HT-29 (cell line): ENCODE measurements at regions not wholly inside any gene's neighbourhood (a gene's known extent, or its start where the extent isn't known, plus 50 kb on each side); places are given as distances from the start of the nearest gene placed in this dataset.
"Not testable (repeated sequence)": the region's sequence is repeated elsewhere in the genome, so short reads cannot be mapped to it uniquely, and the experiment has no call there.

ENCODE experiments used
- DNase-seq: peaks from one replicate; pipeline ENCODE4 v3.0.0-alpha.2; 2015; ENCODE audit warnings: low spot score

GRCh38 chr5:8710426-8710930 lies 835.4 kb downstream of the SEMA5A start:
- no peak for DNase-seq

DNA sequence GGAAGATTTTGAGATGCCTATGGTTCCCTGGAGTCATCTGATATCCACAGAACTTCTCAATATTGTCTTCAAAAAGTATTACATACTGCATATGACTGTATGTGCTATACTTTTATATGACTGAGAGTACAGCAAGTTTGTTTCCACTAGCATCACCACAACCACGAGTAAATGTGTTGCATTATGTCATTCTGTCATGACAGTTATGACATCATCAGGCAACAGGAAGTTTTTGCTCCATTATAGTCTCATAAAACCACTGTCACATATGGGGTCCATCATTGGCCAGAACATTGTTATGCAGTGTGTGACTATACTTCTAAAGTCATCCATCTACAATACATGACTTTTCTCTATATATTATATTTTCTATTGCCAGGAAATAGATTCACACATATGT lies 831.7 kb downstream of the SEMA5A start:
- no peak for DNase-seq

DNA sequence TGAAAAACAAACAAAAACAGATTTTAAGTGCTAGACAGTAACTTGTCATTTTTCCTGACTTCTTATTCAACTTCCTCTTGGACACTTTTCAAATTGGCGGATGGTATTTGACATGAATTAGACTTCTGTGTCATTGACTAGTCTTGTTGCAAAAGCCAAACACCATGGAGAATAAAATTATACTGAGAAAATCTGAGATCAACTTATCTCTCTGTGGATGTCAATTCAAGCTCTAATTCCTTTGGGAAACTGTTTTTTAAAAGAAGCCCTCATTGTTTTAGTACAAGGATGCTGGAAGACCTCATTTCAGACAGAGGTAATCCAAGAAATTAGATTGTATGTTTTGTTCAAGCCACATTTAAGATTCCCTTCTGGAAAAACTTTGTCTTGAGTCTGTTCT lies 831.0 kb downstream of the SEMA5A start:
- DNase-seq = no peak

DNA sequence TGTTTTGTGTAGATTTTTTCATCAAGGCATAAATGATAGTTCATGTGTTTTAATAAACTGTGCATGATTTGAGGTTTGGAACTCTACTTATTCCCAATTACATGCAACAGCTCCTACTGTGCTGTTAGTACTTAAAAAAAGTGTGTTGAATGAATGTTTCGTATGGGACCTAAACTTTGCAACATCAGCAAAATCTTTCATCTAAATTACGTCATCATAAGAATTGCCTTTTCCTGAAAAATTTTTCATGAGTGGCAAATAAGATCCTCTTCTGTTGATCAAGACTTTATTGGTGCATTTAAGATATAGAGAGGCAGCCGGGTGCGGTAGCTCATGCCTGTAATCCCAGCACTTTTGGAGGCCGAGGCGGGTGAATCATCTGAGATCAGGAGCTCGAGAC lies 826.1 kb downstream of the SEMA5A start:
- no peak for DNase-seq

DNA sequence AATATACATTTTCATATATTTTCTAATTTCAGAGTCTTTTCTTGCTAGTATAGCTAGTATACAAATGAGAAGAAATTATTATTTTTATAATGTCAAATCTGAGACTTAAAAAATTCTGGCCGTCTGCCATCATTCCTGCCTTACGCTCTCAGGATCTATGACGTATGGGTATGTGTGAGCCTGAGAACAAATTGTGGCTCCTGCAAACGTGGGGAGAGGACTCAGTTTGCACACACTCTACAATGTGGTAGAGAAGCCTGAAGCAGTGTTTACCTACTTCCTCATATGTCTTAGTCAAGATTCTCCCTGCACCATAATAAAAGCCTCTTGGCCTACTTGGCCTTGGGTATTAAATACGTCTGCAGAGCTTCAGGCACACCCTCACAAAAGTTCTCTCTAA lies 825.4 kb downstream of the SEMA5A start:
- DNase-seq = no peak

DNA sequence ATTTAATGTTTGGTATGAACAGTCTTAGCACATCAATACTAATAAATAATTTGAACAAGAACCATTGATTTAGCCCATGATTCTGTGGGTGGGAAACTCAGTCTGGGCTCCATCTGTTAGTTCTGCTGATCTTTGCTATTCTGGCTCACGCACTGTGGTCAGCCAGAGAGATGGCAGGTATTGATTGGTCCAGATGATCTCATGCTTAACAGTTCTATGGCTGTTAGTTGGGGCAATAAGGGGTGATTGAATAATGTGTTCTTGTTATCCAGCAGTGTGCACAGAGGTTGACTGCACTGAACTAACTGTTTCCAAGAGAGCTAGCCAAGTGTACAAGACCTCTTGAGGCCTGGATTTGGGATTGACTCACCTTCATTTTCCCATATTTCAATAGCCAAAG lies 824.3 kb downstream of the SEMA5A start:
- no peak for DNase-seq

DNA sequence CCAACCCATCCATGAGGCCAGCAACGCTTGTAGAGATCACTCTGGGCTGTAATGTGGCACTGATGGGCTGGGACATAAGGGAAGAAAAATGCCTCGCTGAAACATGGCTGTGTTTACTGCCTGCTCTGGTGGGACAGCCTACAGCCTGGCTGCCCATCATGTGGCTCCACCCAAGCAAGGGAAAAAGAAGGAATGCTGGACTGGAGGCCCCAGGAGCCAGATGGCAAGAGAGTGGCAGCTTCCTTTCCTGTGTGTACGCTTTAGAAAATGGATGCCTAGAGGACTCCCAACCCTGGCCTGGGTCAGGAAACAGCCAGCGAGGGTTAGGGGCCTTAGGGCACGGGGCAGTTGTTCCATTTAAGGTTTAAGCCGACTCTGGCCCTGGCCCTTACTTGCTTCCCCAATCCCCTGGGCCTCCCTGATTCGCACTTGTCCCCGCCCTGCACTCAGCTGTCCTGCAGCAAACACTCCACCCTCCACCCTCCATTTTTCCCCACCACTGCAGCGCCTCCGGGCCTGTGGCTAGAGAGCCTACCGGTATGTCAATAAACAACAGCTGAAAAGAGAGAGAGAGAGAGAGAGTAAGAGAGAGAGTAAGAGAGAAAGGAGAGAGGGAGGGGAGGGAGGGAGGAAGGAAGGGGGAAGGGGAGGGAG lies 819.4 kb downstream of the SEMA5A start:
- DNase-seq = no peak

DNA sequence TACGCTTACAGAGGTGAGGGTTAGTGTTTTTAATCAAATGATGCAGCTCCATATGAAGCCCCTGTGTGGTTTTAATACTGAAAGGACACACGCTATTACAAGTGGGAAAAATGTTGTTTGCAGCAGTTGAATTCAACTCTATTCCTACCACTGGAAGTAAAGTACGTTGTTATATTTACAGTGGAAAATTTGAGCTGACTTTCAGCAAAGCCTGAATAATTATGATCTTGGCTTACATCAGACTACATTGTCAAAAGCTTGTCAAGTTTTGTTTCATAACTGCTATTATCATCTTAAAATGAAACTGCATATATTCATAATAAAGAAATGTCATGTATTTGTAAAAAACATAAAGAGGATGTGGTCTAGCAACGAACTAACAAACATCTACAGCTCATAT lies 818.5 kb downstream of the SEMA5A start:
- no peak for DNase-seq

- DNase-seq = no peak
Measured at GRCh38 chr5:8729437-8729836, 816.4 kb downstream of the SEMA5A start.

DNA sequence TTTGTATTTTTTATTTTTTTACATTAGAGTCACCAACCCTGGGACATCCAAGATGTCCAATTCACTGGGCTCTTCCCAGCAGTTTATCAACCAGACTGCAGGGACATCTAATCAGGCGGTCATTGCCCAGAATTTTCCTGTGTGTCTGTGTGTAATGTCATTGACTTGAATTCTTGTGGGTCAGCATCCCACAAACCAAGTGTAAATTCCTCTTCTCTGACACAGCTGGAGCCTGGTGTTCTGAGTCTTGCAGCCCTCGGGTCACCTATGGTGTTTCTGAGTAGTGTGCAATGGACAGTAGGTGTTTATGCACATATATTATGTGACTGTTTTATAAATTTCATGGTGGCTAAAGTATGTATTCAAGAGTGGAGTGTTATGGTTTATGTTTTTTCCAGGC lies 815.7 kb downstream of the SEMA5A start:
- DNase-seq = no peak

DNA sequence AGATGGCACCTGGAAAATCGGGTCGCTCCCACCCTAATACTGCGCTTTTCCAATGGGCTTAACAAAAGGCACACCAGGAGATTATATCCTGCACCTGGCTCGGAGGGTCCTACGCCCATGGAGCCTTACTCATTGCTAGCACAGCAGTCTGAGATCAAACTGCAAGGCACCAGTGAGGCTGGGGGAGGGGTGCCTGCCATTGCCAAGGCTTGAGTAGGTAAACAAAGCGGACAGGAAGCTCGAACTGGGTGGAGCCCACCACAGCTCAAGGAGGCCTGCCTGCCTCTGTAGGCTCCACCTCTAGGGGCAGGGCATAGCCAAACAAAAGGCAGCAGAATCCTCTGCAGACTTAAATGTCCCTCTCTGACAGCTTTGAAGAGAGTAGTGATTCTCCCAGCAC lies 814.8 kb downstream of the SEMA5A start:
- DNase-seq = not testable (repeated sequence)

- no peak for DNase-seq
Measured at GRCh38 chr5:8740595-8740994, 805.3 kb downstream of the SEMA5A start.

- no peak for DNase-seq
Measured at GRCh38 chr5:8749556-8749955, 796.3 kb downstream of the SEMA5A start.

DNA sequence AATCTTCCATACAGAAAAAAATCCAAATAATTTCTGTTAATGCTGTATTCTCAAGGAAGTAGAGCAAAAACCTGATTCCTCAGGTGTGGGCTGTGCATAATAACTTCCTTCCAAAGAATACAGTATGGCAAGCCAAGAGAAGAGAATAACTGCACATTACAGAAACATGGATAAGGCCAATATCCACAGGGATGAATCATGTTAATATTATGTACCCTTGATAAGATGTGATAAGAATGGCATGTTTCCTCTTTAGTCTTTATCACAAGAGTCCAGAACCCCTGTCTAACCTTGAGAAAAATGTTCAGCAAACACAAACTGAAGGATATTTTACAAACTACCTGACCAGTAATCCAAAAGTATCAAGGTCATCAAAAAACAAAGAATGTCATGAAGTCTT lies 795.8 kb downstream of the SEMA5A start:
- no peak for DNase-seq

- no peak for DNase-seq
Measured at GRCh38 chr5:8751971-8752370, 793.9 kb downstream of the SEMA5A start.

DNA sequence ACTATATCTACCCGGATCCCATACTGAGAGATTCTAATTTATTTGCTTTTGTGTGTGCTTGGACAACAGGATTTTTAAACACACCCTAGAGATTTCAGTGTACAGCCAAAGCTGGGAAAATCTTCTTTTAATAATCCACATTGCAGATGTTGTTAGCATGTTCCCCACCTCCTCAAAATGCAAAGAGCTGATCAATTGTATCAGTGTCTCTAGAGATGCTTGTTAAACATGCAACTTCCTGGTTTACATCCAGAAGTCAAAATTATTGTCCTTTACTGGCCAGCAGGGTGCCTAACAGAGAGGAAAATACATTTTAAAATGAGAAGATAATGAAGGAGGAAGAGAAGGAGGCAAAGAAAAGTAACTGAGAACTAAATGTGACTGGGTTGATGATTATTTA lies 793.3 kb downstream of the SEMA5A start:
- no peak for DNase-seq

DNA sequence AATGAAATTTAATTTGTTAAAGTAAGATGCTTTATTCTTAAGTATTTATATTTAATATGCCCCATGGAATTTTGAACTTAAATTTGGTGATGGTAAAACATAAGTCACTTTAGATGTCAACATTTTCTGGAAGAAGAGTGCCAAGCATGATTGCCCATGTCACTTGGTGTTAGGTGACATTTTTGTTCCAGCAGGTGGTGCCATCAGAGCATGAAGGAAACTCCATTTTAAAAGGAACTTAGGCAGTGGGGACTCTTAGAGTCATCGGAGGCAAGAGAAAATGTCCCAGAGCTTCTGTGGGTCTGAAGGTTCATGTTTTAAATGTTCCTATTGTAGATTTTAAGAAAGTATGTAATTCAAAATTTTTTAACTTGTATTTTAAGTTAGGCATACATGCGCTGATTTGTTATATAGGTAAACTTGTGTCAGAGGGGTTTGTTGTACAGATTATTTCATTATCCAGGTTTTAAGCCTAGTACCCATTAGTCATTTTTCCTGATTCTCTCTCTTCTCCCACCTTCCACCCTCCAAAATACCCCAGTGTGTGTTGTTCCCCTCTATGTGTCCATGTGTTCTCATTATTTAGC lies 789.3 kb downstream of the SEMA5A start:
- peak; percentile 57 for DNase-seq

DNA sequence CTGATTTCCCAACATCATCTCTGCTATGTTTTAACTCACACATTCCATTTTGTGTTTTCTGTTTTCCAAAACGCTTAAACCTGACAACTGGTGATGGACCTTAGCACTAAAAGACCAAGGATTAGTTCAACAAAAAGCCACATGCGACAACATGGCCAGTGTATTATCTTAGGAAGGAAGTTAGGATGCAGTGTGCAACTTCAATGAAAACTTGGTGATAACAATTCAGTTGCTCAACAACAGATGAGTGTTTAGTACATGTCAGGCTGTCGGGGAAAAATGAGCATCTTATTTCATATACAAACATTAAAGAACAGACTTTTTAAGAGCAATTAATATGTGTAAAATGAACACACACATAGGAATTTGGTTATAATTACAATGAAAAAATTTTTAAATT lies 780.0 kb downstream of the SEMA5A start:
- DNase-seq = no peak

- DNase-seq = no peak
Measured at GRCh38 chr5:8766448-8766847, 779.4 kb downstream of the SEMA5A start.

DNA sequence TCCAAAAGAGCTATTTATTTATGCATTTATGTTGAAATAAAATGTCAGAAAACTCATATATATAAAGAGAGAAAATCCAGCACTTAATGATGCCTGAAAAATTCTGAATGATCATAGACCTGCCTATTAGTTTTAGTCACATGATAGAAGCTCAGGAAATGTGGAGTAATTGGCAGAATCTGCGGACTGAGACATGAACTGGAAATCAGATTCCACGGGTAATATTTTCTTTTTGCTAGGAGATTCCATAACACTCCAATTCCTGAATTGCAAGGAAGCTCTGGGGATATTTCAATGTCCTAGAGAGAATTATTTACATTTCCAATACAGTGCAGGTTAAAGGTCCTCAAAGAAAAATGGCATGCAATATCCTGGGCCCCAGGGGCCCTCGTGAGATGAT lies 778.8 kb downstream of the SEMA5A start:
- no peak for DNase-seq

DNA sequence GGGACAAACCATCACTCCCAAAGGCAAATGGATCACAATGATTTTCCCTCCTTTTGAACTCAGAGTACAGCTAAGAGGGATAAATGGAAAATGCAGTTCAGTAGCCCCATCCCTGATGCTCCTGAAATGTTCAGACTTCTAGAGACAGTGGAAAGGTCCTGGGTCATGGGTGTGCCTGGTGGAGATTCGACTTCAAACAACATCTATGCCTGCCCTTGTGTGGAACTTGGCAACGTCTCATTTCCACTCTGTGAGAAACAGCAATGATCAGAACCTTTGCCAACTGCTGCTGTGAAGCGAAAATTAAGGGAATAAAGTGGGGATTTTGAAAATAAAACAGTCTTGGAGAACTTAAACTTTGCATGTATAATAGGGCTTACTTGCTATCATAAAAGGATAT lies 778.1 kb downstream of the SEMA5A start:
- no peak for DNase-seq

DNA sequence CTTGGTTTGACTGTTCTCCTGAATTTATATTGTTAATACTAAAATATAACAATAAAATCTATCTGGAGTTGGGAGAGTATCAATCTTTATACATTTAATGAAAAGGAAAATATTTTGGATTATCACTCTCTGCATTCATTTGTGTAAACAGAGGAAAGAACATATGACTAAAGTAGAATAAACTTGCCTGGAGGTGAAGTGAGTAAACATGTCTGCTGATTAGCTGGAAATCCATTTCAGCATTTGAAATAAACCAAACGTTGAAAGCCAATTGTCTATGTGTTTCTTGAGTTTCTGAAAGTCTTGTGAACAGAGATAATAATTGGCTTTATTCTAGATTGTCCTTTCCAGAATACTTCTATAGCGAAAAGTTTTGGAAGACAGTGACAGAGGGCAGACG lies 776.2 kb downstream of the SEMA5A start:
- DNase-seq = no peak

- DNase-seq = no peak
Measured at GRCh38 chr5:8770431-8770830, 775.4 kb downstream of the SEMA5A start.
